Adrenal gland (tissue), 9 donors: ENCODE measurements at regions not wholly inside any gene's neighbourhood (a gene's known extent, or its start where the extent isn't known, plus 50 kb on each side); places are given as distances from the start of the nearest gene placed in this dataset.

ENCODE experiments used
- DNase-seq, 7 donors: peaks; one replicate each; pipeline ENCODE4 v3.0.0-alpha.2; 2019 to 2020
- H3K27ac ChIP-seq, 5 donors: fragments of 200-600 bp; sonication (generic) in 4 of 5; 1 replicate in 3 of 5; 2 replicates in 2 of 5; pipeline versions ENCODE4 v1.5.1 to v1.8.0; 2016 to 2020; ENCODE audit warnings: mild to moderate bottlenecking in 1 of 5
- H3K27me3 ChIP-seq: fragments of 200-600 bp; 2 replicates; pipeline ENCODE4 v1.8.0; 2021
- H3K36me3 ChIP-seq, 2 donors: fragments of 200-600 bp; replicated peaks in 1 of 2; 1 replicate in 1 of 2; 2 replicates in 1 of 2; pipeline versions ENCODE4 v1.5.1 to v1.8.0; 2018 to 2022
- H3K4me1 ChIP-seq, 2 donors: fragments of 200-600 bp; replicated peaks in 1 of 2; 1 replicate in 1 of 2; 2 replicates in 1 of 2; pipeline versions ENCODE4 v1.5.1 to v1.8.0; 2018 to 2021
- H3K4me3 ChIP-seq, 4 donors: fragments of 200-600 bp; sonication (generic) in 3 of 4; one replicate each; pipeline ENCODE4 v1.5.1; 2016 to 2018
- H3K9me3 ChIP-seq, 3 donors: fragments of 200-600 bp; sonication (generic) in 1 of 3; replicated peaks in 1 of 3; 1 replicate in 2 of 3; 2 replicates in 1 of 3; pipeline versions ENCODE4 v1.5.1 to v1.8.0; 2016 to 2021
- POLR2A ChIP-seq, 2 donors: fragments of 450-650 bp; IDR thresholded peaks; one replicate each; pipeline ENCODE4 v1.6.1; 2017; ENCODE audit warnings: antibody characterized with exemption in 2 of 2, mild to moderate bottlenecking in 2 of 2, moderate library complexity in 1 of 2
- WGBS, 4 donors: extraction: QIAGEN DNeasy Blood & Tissue Kit in 2 of 4; methylation state at CpG; one replicate each; pipeline versions ENCODE4 v1.1.5 to v1.1.7; 2013 to 2017; 5-methylcytosine and 5-hydroxymethylcytosine counted together
- intact Hi-C, 2 donors: fragments of 100-400 bp; cut with DNase I; formaldehyde crosslinking; loops; one replicate each; pipeline versions ENCODE4 v1.14.1 to v1.15.0; 2022 to 2023
- TF ChIP-seq, protein P1 (sequence below), 6 experiments: fragments of 450-650 bp in 4 of 6; fragments of 200-600 bp in 2 of 6; sonication (generic) in 1 of 6; IDR thresholded peaks; 1 replicate in 5 of 6; 2 replicates in 1 of 6; pipeline versions ENCODE4 v1.5.1 to v1.8.0; 2016 to 2021; ENCODE audit warnings: antibody characterized with exemption in 6 of 6, mild to moderate bottlenecking in 2 of 6, moderate library complexity in 1 of 6
- donor health status: healthy with polysubstance abuse.
- donor health status: Bipolar disorder and iron deficiency.
- donor health status: DM: yes; HTN: yes; CAD: no.
- donor health status: DM: no; HTN: no; CAD: no.
- donor health status: DM: no; HTN: no; CAD: no.

DNA sequence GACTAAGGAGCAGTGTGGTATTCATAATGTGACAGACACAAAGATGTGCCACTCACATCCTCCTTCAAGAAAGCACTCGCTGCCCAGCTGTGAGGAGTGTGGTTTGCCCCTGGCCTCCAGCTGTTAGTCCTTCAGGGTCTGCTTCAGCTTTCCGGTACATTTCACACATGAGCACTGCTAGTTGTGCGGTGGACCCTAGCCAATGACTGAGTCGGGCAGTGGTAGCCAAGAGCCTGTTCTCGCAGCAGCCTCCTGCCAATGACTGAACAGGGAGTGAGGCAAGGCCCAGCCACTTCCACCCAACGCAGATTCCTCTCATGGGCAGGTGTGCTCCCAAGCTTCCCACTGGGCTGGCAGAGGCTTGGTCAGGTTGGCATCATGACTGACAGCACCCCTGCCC lies 254.3 kb downstream of the RBM43 start:
- Histone ChIP-seq H3K27ac (no peak overlapping the region), H3K9me3 (no peaks in the 10 kb centered on the region), H3K36me3 (no peaks in the 10 kb centered on the region), H3K4me1 (no peaks in the 10 kb centered on the region), H3K4me3 (no peak overlapping the region), H3K27me3 (no peaks in the 10 kb centered on the region)
- TF ChIP-seq, protein P1, sequence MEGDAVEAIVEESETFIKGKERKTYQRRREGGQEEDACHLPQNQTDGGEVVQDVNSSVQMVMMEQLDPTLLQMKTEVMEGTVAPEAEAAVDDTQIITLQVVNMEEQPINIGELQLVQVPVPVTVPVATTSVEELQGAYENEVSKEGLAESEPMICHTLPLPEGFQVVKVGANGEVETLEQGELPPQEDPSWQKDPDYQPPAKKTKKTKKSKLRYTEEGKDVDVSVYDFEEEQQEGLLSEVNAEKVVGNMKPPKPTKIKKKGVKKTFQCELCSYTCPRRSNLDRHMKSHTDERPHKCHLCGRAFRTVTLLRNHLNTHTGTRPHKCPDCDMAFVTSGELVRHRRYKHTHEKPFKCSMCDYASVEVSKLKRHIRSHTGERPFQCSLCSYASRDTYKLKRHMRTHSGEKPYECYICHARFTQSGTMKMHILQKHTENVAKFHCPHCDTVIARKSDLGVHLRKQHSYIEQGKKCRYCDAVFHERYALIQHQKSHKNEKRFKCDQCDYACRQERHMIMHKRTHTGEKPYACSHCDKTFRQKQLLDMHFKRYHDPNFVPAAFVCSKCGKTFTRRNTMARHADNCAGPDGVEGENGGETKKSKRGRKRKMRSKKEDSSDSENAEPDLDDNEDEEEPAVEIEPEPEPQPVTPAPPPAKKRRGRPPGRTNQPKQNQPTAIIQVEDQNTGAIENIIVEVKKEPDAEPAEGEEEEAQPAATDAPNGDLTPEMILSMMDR (IDR thresholded peaks at IDR 0.05): no peak
- no peak for TF ChIP-seq POLR2A (IDR thresholded peaks at IDR 0.05)
- 83 to 90% (median 88%) methylated on average over 5 to 6 of the region's 6 CpGs for WGBS, 4 donors
- no peak for DNase-seq
- intact Hi-C loops: no loop called here

DNA sequence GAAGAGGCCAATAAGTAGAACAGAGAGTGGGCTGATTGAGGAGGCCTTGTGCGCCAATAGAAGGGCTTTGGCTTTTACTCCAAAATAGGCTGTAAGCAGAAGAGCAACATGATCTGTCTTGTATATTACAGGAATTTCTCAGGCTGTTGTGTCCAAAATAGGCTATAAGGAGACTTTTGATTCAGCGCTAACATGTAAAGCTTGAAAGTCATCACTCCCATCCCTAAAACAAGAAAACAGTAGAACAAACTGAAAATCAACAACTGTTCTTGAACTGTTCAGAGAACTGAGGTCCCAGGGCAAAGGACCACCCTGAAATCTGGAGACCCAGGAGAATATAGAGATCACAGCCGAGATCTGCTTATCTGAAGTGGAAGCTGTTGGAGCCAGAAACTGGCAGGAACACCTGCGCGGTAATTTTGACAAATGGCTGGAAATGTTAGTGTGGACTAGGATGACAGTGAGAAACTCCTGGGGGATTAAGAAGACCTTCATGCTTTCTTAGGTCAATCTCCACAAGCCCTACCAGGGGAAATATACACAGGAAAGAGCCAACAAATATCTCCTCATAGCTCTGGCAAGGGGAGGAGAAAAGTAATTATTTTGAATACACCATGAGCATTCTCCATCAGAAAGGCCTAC lies 258.6 kb downstream of the RBM43 start:
- intact Hi-C loops: no loop called here
- DNase-seq: no peak

DNA sequence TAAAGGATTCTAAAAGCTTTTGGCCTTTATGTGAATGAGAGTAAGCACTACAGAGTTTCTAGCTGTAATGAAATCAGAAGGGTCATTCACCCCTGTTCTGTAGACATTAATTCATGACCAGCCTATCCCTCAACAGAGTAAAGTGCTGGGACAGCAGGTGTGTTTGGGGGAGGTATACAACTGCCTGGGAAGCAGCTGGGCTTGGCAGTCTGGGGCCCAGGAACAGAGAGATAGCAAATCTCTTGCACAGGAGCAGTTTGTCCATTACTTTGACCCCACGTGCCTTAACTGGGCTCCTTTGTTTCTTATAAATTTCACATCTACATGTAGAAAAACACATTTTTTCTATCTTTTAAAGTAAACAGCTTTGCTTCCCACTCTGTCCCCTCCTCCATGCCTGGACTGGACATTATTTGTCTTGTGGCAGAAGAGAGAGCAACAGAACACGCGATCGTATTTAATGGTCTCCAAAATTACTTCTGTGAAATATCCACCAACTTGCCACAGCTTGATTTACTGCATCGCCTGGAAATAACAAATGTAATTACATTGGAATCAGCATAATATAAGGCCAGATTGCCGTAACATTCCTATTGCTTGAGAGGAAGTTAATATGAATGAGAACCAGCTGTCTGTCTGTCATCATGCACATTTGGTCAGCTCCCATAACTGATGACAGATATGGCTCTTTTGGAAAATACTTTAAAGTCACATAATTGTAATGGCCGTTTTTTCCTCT lies 263.8 kb downstream of the RBM43 start:
- no peaks in the 10 kb centered on the region for H3K36me3 ChIP-seq
- H3K27ac ChIP-seq: no peak overlapping the region
- no peak overlapping the region for H3K4me3 ChIP-seq
- no peaks in the 10 kb centered on the region for H3K27me3 ChIP-seq
- TF ChIP-seq, protein P1 (IDR thresholded peaks at IDR 0.05): no peak
- TF ChIP-seq POLR2A (IDR thresholded peaks at IDR 0.05): no peak
- 68 to 79% (median 75%) methylated on average over 7 of the region's 7 CpGs for WGBS, 4 donors
- no peak for DNase-seq
- no peaks in the 10 kb centered on the region for H3K9me3 ChIP-seq
- no peaks in the 10 kb centered on the region for H3K4me1 ChIP-seq
- intact Hi-C loops: no loop called here

More for the DNA sequence above, 258.6 kb downstream of the RBM43 start:
- Histone ChIP-seq H3K27me3 (no peaks in the 10 kb centered on the region), H3K27ac (no peak overlapping the region), H3K36me3 (no peaks in the 10 kb centered on the region), H3K4me1 (no peaks in the 10 kb centered on the region), H3K9me3 (no peaks in the 10 kb centered on the region), H3K4me3 (no peak overlapping the region)
- TF ChIP-seq, protein P1 (IDR thresholded peaks at IDR 0.05): no peak
- no peak for TF ChIP-seq POLR2A (IDR thresholded peaks at IDR 0.05)
- WGBS, 4 donors: 93 to 95% (median 94%) methylated on average over 5 of the region's 5 CpGs

DNA sequence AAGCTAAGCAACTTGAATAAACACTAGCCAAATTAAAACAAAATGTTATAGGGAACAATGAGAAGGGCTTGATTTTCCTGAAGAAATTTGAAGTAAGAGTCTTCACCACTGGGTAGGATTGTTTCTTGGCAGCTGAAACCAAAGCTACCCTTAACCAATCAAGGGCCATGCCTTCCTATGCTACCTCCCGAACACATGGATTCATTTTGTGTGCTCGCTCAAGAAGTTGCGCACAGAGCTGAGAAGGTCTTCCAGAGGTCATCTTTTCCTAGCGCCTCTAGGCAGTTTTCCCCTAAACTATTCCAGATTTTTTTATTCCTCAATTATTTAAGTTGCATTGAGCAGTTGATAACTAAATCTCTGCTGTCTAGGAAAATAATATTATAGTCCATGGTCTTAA lies 264.6 kb downstream of the RBM43 start:
- H3K9me3 ChIP-seq: no peaks in the 10 kb centered on the region
- 92 to 97% (median 96%) methylated on average over 4 of the region's 4 CpGs for WGBS, 4 donors
- no peaks in the 10 kb centered on the region for H3K4me1 ChIP-seq
- TF ChIP-seq POLR2A (IDR thresholded peaks at IDR 0.05): no peak
- TF ChIP-seq, protein P1 (IDR thresholded peaks at IDR 0.05): no peak
- no peak overlapping the region for H3K27ac ChIP-seq
- no peak overlapping the region for H3K4me3 ChIP-seq
- intact Hi-C loops: no loop called here
- DNase-seq: no peak
- no peaks in the 10 kb centered on the region for H3K27me3 ChIP-seq
- H3K36me3 ChIP-seq: no peaks in the 10 kb centered on the region
